IMR-90 (cell line): ENCODE measurements at regions not wholly inside any gene's neighbourhood (a gene's known extent, or its start where the extent isn't known, plus 50 kb on each side); places are given as distances from the start of the nearest gene placed in this dataset.

Experiments used
- ATAC-seq: fragments of 200-7000 bp; cut with Tn5 transposase; 2 replicates; pipeline ENCODE4 v1.9.1; 2020; ENCODE audit warnings: low read depth, mild to moderate bottlenecking, moderate library complexity
- BruUV-seq: library from RNA; stranded (reverse); fragments of 400-500 nt; replicated peaks from 2 replicates; lab custom pipeline; 2021; lab: Mats Ljungman, UMichigan
- CTCF ChIA-PET: fragments of 300-600 bp; formaldehyde crosslinking; extraction: SDS; loops from one replicate; lab custom pipeline; 2021; ENCODE audit warnings: antibody characterized with exemption; lab: Yijun Ruan, JAX
- POLR2A ChIA-PET: fragments of 300-600 bp; sonication (Branson Sonifier 250); formaldehyde crosslinking; loops from one replicate; lab custom pipeline; 2022; ENCODE audit warnings: antibody characterized with exemption; ENCODE audit not compliant: unreplicated experiment; lab: Charles Lee
- DNase-seq: peaks from one replicate; pipeline ENCODE4 v3.0.0; 2013
- H2AFZ ChIP-seq: replicated peaks from 2 replicates; pipeline ENCODE3; 2013; ENCODE audit warnings: low read length, mild to moderate bottlenecking; ENCODE audit not compliant: poor library complexity
- H2AK5ac ChIP-seq: 2 replicates; pipeline ENCODE4 v1.6.1; 2013; ENCODE audit warnings: low read depth, low read length, inconsistent platforms
- H2AK9ac ChIP-seq: replicated peaks from 2 replicates; pipeline ENCODE3; 2013; ENCODE audit warnings: mild to moderate bottlenecking, low read depth, low read length, moderate library complexity; ENCODE audit not compliant: poor library complexity
- H2BK120ac ChIP-seq: 2 replicates; pipeline ENCODE4 v1.6.1; 2013; ENCODE audit warnings: low read depth, low read length, inconsistent platforms
- H2BK15ac ChIP-seq: 3 replicates; pipeline ENCODE4 v1.6.1; 2013; ENCODE audit warnings: low read depth, low read length, inconsistent platforms
- H2BK20ac ChIP-seq: 2 replicates; pipeline ENCODE4 v1.6.1; 2013; ENCODE audit warnings: low read depth, mild to moderate bottlenecking, inconsistent platforms, low read length, moderate library complexity
- H2BK5ac ChIP-seq: 2 replicates; pipeline ENCODE4 v1.6.1; 2013; ENCODE audit warnings: mild to moderate bottlenecking, low read depth, low read length, inconsistent platforms; ENCODE audit not compliant: poor library complexity, severe bottlenecking
- H3K14ac ChIP-seq: replicated peaks from 2 replicates; pipeline ENCODE4 v1.6.1; 2013; ENCODE audit warnings: low read depth, low read length, inconsistent platforms
- H3K18ac ChIP-seq: 2 replicates; pipeline ENCODE4 v1.6.1; 2013; ENCODE audit warnings: low read depth, low read length, control low read depth
- H3K23ac ChIP-seq: 2 replicates; pipeline ENCODE4 v1.6.1; 2013; ENCODE audit warnings: low read depth, low read length, inconsistent platforms
- H3K27ac ChIP-seq: 2 replicates; pipeline ENCODE4 v1.5.1; 2013; ENCODE audit warnings: mild to moderate bottlenecking, control low read depth, low read length; ENCODE audit not compliant: insufficient read depth
- H3K27me3 ChIP-seq: 2 replicates; pipeline ENCODE4 v1.6.1; 2013; ENCODE audit warnings: low read length; ENCODE audit not compliant: control insufficient read depth, insufficient read depth
- H3K36me3 ChIP-seq: 2 replicates; pipeline ENCODE4 v1.6.1; 2013; ENCODE audit warnings: low read length, mixed read lengths; ENCODE audit not compliant: control insufficient read depth, insufficient read depth
- H3K4ac ChIP-seq: 2 replicates; pipeline ENCODE4 v1.6.1; 2013; ENCODE audit warnings: low read depth, low read length, inconsistent platforms
- H3K4me1 ChIP-seq: 2 replicates; pipeline ENCODE4 v1.6.1; 2013; ENCODE audit warnings: low read length, mixed read lengths; ENCODE audit not compliant: control insufficient read depth, insufficient read depth
- H3K4me2 ChIP-seq: 2 replicates; pipeline ENCODE4 v1.6.1; 2013; ENCODE audit warnings: low read depth, mild to moderate bottlenecking, control low read depth, low read length, moderate library complexity
- H3K4me3 ChIP-seq: 2 replicates; pipeline ENCODE4 v1.5.1; 2013; ENCODE audit warnings: low read depth, mild to moderate bottlenecking, control low read depth, low read length, moderate library complexity; ENCODE audit not compliant: insufficient read depth
- H3K56ac ChIP-seq: 2 replicates; pipeline ENCODE4 v1.6.1; 2013; ENCODE audit warnings: low read length, inconsistent platforms; ENCODE audit not compliant: insufficient read depth; ENCODE audit errors: extremely low read depth
- H3K79me1 ChIP-seq, 2 experiments: 2 replicates each; pipeline ENCODE4 v1.6.1; 2013; ENCODE audit warnings: low read length in 2 of 2, inconsistent platforms in 1 of 2, low read depth in 1 of 2
- H3K9ac ChIP-seq: 2 replicates; pipeline ENCODE4 v1.6.1; 2013; ENCODE audit warnings: low read depth, low read length, control low read depth
- H3K9me1 ChIP-seq: 2 replicates; pipeline ENCODE4 v1.6.1; 2013; ENCODE audit warnings: low read length, inconsistent platforms; ENCODE audit not compliant: insufficient read depth
- H3K9me3 ChIP-seq: 2 replicates; pipeline ENCODE4 v1.6.1; 2013; ENCODE audit warnings: low read length; ENCODE audit not compliant: control insufficient read depth, insufficient read depth
- H4K20me1 ChIP-seq: 2 replicates; pipeline ENCODE4 v1.6.1; 2013; ENCODE audit warnings: low read length, inconsistent platforms; ENCODE audit not compliant: insufficient read depth
- H4K5ac ChIP-seq: 2 replicates; pipeline ENCODE4 v1.6.1; 2013; ENCODE audit warnings: mild to moderate bottlenecking, low read depth, low read length, control low read depth
- H4K8ac ChIP-seq, 2 experiments: 2 replicates each; pipeline ENCODE4 v1.6.1; 2013; ENCODE audit warnings: low read depth in 2 of 2, low read length in 2 of 2, control low read depth in 1 of 2, inconsistent platforms in 1 of 2
- H4K91ac ChIP-seq: 2 replicates; pipeline ENCODE4 v1.6.1; 2013; ENCODE audit warnings: low read depth, low read length, inconsistent platforms; ENCODE audit not compliant: insufficient read depth
- CEBPB ChIP-seq: IDR thresholded peaks from 2 replicates; pipeline ENCODE4 v1.6.1; 2012; ENCODE audit warnings: low read depth, low read length, improper control_type of control experiment
- CTCF ChIP-seq: conservative IDR thresholded peaks from 2 replicates; pipeline ENCODE4 v1.5.1; 2012; ENCODE audit warnings: mild to moderate bottlenecking, low read depth, low read length, improper control_type of control experiment
- ELK1 ChIP-seq: fragments of 150-350 bp; IDR thresholded peaks from 2 replicates; pipeline ENCODE4 v1.6.1; 2016; ENCODE audit warnings: low read depth, mild to moderate bottlenecking, low read length, moderate library complexity, borderline replicate concordance
- FOS ChIP-seq: fragments of 150-350 bp; IDR thresholded peaks from 2 replicates; pipeline ENCODE4 v1.6.1; 2016; ENCODE audit warnings: low read depth, low read length
- NFE2L2 ChIP-seq: fragments of 150-350 bp; IDR thresholded peaks from 2 replicates; pipeline ENCODE4 v1.6.1; 2016; ENCODE audit warnings: low read depth, mild to moderate bottlenecking, low read length
- RAD21 ChIP-seq: IDR thresholded peaks from 2 replicates; pipeline ENCODE4 v1.6.1; 2012; ENCODE audit warnings: low read length, improper control_type of control experiment
- RCOR1 ChIP-seq: IDR thresholded peaks from 2 replicates; pipeline ENCODE4 v1.6.1; 2012; ENCODE audit warnings: mild to moderate bottlenecking, low read length, improper control_type of control experiment; ENCODE audit not compliant: insufficient replicate concordance
- SMC3 ChIP-seq: fragments of 150-350 bp; IDR thresholded peaks from 2 replicates; pipeline ENCODE4 v1.6.1; 2016; ENCODE audit warnings: low read depth, mild to moderate bottlenecking, antibody characterized with exemption, low read length, moderate library complexity
- dilution Hi-C: fragments of 300-500 bp; cut with HindIII; formaldehyde crosslinking; loops from one replicate; pipeline ENCODE4 v1.14.3; 2018; ENCODE audit warnings: low sequenced_read_pairs; ENCODE audit not compliant: unreplicated experiment
- in situ Hi-C: fragments of 300-500 bp; cut with MboI; formaldehyde crosslinking; loops from 3 replicates; pipeline ENCODE4 v1.14.3; 2019; ENCODE audit warnings: low sequenced_read_pairs, inconsistent platforms, mixed read lengths
- intact Hi-C: fragments of 100-400 bp; cut with micrococcal nuclease; formaldehyde crosslinking; loops from 2 replicates; pipeline ENCODE4 v1.10.0; 2022

- BruUV-seq: no TSS peak
- Histone ChIP-seq H2BK120ac (peak overlapping the region; percentile 75), H2AFZ (no peak overlapping the region), H3K4me1 (peaks cover 2% of the 10 kb centered on the region), H2AK5ac (no peak overlapping the region), H3K4me2 (no peak overlapping the region), H2AK9ac (no peak overlapping the region), H2BK15ac (peak overlapping the region; percentile 32; the same call in 1 of the 3 replicates), H3K56ac (no peak overlapping the region), H3K14ac (no peak overlapping the region; the same call in 1 of the 2 replicates), H3K9me3 (no peaks in the 10 kb centered on the region), H3K4me3 (no peak overlapping the region), H3K9ac (no peak overlapping the region), H4K91ac (no peak overlapping the region), H3K79me1 (no peaks in the 10 kb centered on the region), H3K36me3 (no peaks in the 10 kb centered on the region), H3K9me1 (no peaks in the 10 kb centered on the region), H3K27me3 (no peaks in the 10 kb centered on the region), H4K8ac (peak overlapping the region in 1 of 2 experiments; percentile 54; a peak in 3 of 4 replicates), H4K20me1 (no peaks in the 10 kb centered on the region), H4K5ac (no peak overlapping the region), H3K4ac (peak overlapping the region; percentile 55; the same call in 1 of the 2 replicates), H2BK5ac (peak overlapping the region; percentile 83), H2BK20ac (peak overlapping the region; percentile 43), H3K18ac (no peak overlapping the region), H3K23ac (0 out of 2 replicates have a peak overlapping the region, but pooled peaks have one; percentile 7), H3K27ac (no peak overlapping the region)
- intact Hi-C loops: no loop called here
- no peak for TF ChIP-seq RAD21
- TF ChIP-seq RCOR1: no peak
- TF ChIP-seq NFE2L2: no peak
- TF ChIP-seq ELK1: no peak
- TF ChIP-seq FOS: no peak
- TF ChIP-seq CEBPB: no peak
- TF ChIP-seq CTCF: no peak
- TF ChIP-seq SMC3: no peak
- in situ Hi-C loops: no loop called here
- no peak for ATAC-seq
- dilution Hi-C loops: no loop called here
- no peak for DNase-seq
- ChIA-PET CTCF (no interaction called here), POLR2A (no interaction called here)
Measured at GRCh38 chr4:43332052-43332425, 439.5 kb downstream of the GRXCR1 start.
